T-helper 17 cell (primary cell): ENCODE measurements at regions not wholly inside any gene's neighbourhood (a gene's known extent, or its start where the extent isn't known, plus 50 kb on each side); places are given as distances from the start of the nearest gene placed in this dataset.

ENCODE experiments used
- ATAC-seq: fragments of 150-1000 bp; cut with Tn5 transposase; 2 replicates; pipeline ENCODE4 v1.10.0; 2021; ENCODE audit warnings: mild to moderate bottlenecking, moderate library complexity
- DNase-seq, 3 donors: peaks; one replicate each; pipeline versions ENCODE4 v3.0.0 to v3.0.0-alpha.2; 2020 to 2021
- H3K9me3 ChIP-seq: one replicate; pipeline ENCODE4 v1.7.0; 2013; ENCODE audit warnings: low read length, mild to moderate bottlenecking; ENCODE audit not compliant: control insufficient read depth, poor library complexity, severe bottlenecking
- H3K27ac Mint-ChIP-seq: one replicate; pipeline ENCODE4 v1.8.0; 2022; ENCODE audit warnings: mild to moderate bottlenecking, moderate library complexity, mixed read lengths
- H3K27me3 Mint-ChIP-seq: one replicate; pipeline ENCODE4 v1.8.0; 2022; ENCODE audit warnings: mixed read lengths
- H3K36me3 Mint-ChIP-seq: one replicate; pipeline ENCODE4 v1.8.0; 2022; ENCODE audit warnings: low read depth, mixed read lengths
- H3K4me1 Mint-ChIP-seq: one replicate; pipeline ENCODE4 v1.8.0; 2022; ENCODE audit warnings: mild to moderate bottlenecking, mixed read lengths
- H3K4me3 Mint-ChIP-seq: one replicate; pipeline ENCODE4 v1.8.0; 2022; ENCODE audit warnings: mild to moderate bottlenecking, moderate library complexity, mixed read lengths

- no peaks in the 10 kb centered on the region for H3K36me3 Mint-ChIP-seq
- no peak for DNase-seq
- ATAC-seq = no peak
- H3K27ac Mint-ChIP-seq = no peak overlapping the region
- no peak overlapping the region for H3K4me3 Mint-ChIP-seq
- no peaks in the 10 kb centered on the region for H3K4me1 Mint-ChIP-seq
- no peaks in the 10 kb centered on the region for H3K27me3 Mint-ChIP-seq
- no peaks in the 10 kb centered on the region for H3K9me3 ChIP-seq
These were observed 118.9 kb downstream of the PPP1R3A start for GRCh38 chr7:113799896-113800295.

DNA sequence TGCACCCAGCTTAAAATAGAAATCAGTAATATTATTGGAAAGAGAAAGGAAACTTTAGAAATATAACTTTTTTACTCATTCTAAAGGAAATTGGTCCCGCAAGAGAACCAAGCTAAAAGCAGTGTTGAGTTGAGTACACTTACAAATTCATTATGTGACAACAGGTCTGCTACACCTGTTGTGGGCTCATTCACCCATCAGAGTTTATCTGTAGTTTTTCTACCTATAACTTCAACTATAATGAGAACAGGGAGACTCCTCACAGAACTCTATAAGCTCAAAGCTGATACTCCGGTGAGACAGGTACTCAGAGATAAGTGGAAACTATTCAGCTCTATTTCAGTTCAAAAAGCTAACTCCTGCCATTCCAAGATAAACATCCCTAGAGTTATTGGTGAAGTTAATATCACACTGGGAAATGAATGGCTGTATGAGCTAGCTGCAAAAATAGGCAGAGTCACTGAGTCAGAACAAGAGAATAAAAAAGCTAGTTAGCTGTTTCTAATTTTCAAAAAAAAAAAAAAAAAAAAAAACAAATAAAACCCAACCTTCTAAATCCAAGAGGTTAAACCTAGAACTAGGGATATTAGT is 121.3 kb downstream of the PPP1R3A start:
- H3K9me3 ChIP-seq = no peaks in the 10 kb centered on the region
- H3K4me3 Mint-ChIP-seq = no peak overlapping the region
- no peak overlapping the region for H3K27ac Mint-ChIP-seq
- ATAC-seq = no peak
- no peaks in the 10 kb centered on the region for H3K27me3 Mint-ChIP-seq
- no peak for DNase-seq
- no peaks in the 10 kb centered on the region for H3K36me3 Mint-ChIP-seq
- no peaks in the 10 kb centered on the region for H3K4me1 Mint-ChIP-seq

GRCh38 chr7:113796557-113796956 is 122.3 kb downstream of the PPP1R3A start:
- Mint-ChIP-seq H3K4me1 (no peaks in the 10 kb centered on the region), H3K36me3 (no peaks in the 10 kb centered on the region), H3K27ac (no peak overlapping the region), H3K27me3 (no peaks in the 10 kb centered on the region), H3K4me3 (no peak overlapping the region)
- DNase-seq = no peak
- ATAC-seq = no peak
- no peaks in the 10 kb centered on the region for H3K9me3 ChIP-seq

- Mint-ChIP-seq H3K4me1 (no peaks in the 10 kb centered on the region), H3K27me3 (no peaks in the 10 kb centered on the region), H3K4me3 (no peak overlapping the region), H3K36me3 (no peaks in the 10 kb centered on the region), H3K27ac (no peak overlapping the region)
- ATAC-seq (no peak), DNase-seq (no peak)
- no peaks in the 10 kb centered on the region for H3K9me3 ChIP-seq
These were observed 124.2 kb downstream of the PPP1R3A start for GRCh38 chr7:113794573-113794972.

- H3K36me3 Mint-ChIP-seq = no peaks in the 10 kb centered on the region
- H3K4me1 Mint-ChIP-seq = no peaks in the 10 kb centered on the region
These were observed 125.6 kb downstream of the PPP1R3A start for GRCh38 chr7:113793171-113793570.

GRCh38 chr7:113790025-113790424 is 128.8 kb downstream of the PPP1R3A start:
- Mint-ChIP-seq H3K27ac (no peak overlapping the region), H3K27me3 (no peaks in the 10 kb centered on the region), H3K4me3 (no peak overlapping the region), H3K4me1 (no peaks in the 10 kb centered on the region), H3K36me3 (no peaks in the 10 kb centered on the region)
- DNase-seq = no peak
- H3K9me3 ChIP-seq = no peaks in the 10 kb centered on the region
- ATAC-seq = no peak

More at GRCh38 chr7:113793171-113793570, 125.6 kb downstream of the PPP1R3A start:
- no peaks in the 10 kb centered on the region for H3K9me3 ChIP-seq
- DNase-seq (no peak), ATAC-seq (no peak)
- no peak overlapping the region for H3K27ac Mint-ChIP-seq
- no peaks in the 10 kb centered on the region for H3K27me3 Mint-ChIP-seq
- no peak overlapping the region for H3K4me3 Mint-ChIP-seq

GRCh38 chr7:113787106-113787505 is 131.7 kb downstream of the PPP1R3A start:
- Mint-ChIP-seq H3K36me3 (no peaks in the 10 kb centered on the region), H3K4me1 (no peaks in the 10 kb centered on the region), H3K4me3 (no peak overlapping the region), H3K27ac (no peak overlapping the region), H3K27me3 (no peaks in the 10 kb centered on the region)
- DNase-seq (no peak), ATAC-seq (no peak)
- H3K9me3 ChIP-seq = no peaks in the 10 kb centered on the region

- Mint-ChIP-seq H3K4me3 (no peak overlapping the region), H3K27ac (no peak overlapping the region), H3K4me1 (no peaks in the 10 kb centered on the region), H3K27me3 (no peaks in the 10 kb centered on the region), H3K36me3 (no peaks in the 10 kb centered on the region)
- no peaks in the 10 kb centered on the region for H3K9me3 ChIP-seq
- DNase-seq (no peak), ATAC-seq (no peak)
These were observed 133.9 kb downstream of the PPP1R3A start for GRCh38 chr7:113784956-113785355.

- no peak overlapping the region for H3K27ac Mint-ChIP-seq
- H3K4me3 Mint-ChIP-seq = no peak overlapping the region
- no peaks in the 10 kb centered on the region for H3K9me3 ChIP-seq
- no peaks in the 10 kb centered on the region for H3K4me1 Mint-ChIP-seq
- ATAC-seq = no peak
- no peaks in the 10 kb centered on the region for H3K36me3 Mint-ChIP-seq
- no peak for DNase-seq
- no peaks in the 10 kb centered on the region for H3K27me3 Mint-ChIP-seq
These were observed 134.5 kb downstream of the PPP1R3A start for GRCh38 chr7:113784316-113784715.

- Mint-ChIP-seq H3K4me3 (no peak overlapping the region), H3K27me3 (no peaks in the 10 kb centered on the region), H3K27ac (no peak overlapping the region), H3K36me3 (no peaks in the 10 kb centered on the region), H3K4me1 (no peaks in the 10 kb centered on the region)
- H3K9me3 ChIP-seq = no peaks in the 10 kb centered on the region
- ATAC-seq (no peak), DNase-seq (no peak)
These were observed 135.4 kb downstream of the PPP1R3A start for GRCh38 chr7:113783403-113783802.

- no peaks in the 10 kb centered on the region for H3K4me1 Mint-ChIP-seq
These were observed 143.0 kb downstream of the PPP1R3A start for GRCh38 chr7:113775804-113776203.

DNA sequence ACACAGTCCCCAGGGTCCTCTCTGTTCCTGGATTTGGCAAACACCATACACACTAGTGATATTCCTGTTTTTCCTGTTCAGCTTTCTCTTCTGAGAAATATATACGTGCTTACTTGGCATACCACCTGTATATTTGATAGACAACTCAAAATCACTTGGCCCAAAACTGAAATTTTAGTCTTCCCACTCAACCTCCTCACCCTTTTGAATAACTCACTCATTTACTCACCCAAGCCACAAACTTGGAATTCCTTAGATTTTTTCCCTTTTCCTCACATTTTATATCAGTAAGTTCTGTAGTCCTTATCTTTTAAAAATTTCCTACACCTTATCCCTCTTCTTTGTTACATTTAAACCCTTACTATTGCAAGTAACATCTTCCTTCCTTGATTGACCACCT is 143.4 kb downstream of the PPP1R3A start:
- no peaks in the 10 kb centered on the region for H3K27me3 Mint-ChIP-seq
- H3K9me3 ChIP-seq = no peaks in the 10 kb centered on the region
- ATAC-seq (no peak), DNase-seq (no peak)
- H3K4me1 Mint-ChIP-seq = no peaks in the 10 kb centered on the region
- H3K36me3 Mint-ChIP-seq = no peaks in the 10 kb centered on the region
- no peak overlapping the region for H3K27ac Mint-ChIP-seq
- no peak overlapping the region for H3K4me3 Mint-ChIP-seq

More at GRCh38 chr7:113775804-113776203, 143.0 kb downstream of the PPP1R3A start:
- H3K9me3 ChIP-seq = no peaks in the 10 kb centered on the region
- Mint-ChIP-seq H3K27me3 (no peaks in the 10 kb centered on the region), H3K27ac (no peak overlapping the region), H3K4me3 (no peak overlapping the region), H3K36me3 (no peaks in the 10 kb centered on the region)
- ATAC-seq = no peak
- no peak for DNase-seq

DNA sequence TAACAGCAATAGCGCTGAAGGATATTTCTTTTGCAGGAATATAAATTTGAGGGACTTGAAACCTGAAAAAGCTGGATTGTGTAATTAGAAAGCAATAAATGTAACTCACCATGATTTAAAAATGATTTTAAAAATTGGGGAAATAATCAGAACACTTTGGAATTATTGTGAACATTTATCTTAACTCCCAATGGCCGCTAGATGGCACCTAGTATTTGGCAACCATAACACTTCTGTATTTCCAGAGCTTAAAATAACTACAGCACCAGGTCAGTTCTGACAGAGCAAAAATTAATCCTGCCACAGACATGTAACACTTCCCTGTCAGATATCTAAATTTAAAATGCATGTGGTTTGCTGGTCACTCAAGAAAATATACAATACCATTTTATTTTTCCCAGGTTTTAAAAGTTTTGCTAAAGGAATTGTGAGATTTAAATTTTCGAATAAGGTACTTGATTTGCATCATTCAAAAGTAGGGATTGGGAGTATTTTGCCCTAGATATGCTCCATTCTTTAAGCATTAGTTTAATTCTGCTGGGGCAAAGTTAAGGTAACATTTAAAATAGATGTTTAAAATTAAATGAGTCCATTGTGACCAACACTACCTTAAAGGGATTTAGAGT is 144.5 kb downstream of the PPP1R3A start:
- DNase-seq (no peak), ATAC-seq (no peak)
- H3K9me3 ChIP-seq = no peaks in the 10 kb centered on the region
- Mint-ChIP-seq H3K36me3 (no peaks in the 10 kb centered on the region), H3K4me3 (no peak overlapping the region), H3K27ac (no peak overlapping the region), H3K27me3 (no peaks in the 10 kb centered on the region), H3K4me1 (no peaks in the 10 kb centered on the region)

- no peak for ATAC-seq
- H3K9me3 ChIP-seq = no peaks in the 10 kb centered on the region
- no peak overlapping the region for H3K27ac Mint-ChIP-seq
- no peaks in the 10 kb centered on the region for H3K36me3 Mint-ChIP-seq
- no peaks in the 10 kb centered on the region for H3K4me1 Mint-ChIP-seq
- no peak for DNase-seq
- no peaks in the 10 kb centered on the region for H3K27me3 Mint-ChIP-seq
- H3K4me3 Mint-ChIP-seq = no peak overlapping the region
These were observed 148.6 kb downstream of the PPP1R3A start for GRCh38 chr7:113770146-113770738.
